HG03432 (cell line): ENCODE measurements at regions not wholly inside any gene's neighbourhood (a gene's known extent, or its start where the extent isn't known, plus 50 kb on each side); places are given as distances from the start of the nearest gene placed in this dataset.

Experiments
- ATAC-seq: cut with Tn5 transposase; IDR thresholded peaks from one replicate; pipeline ENCODE4 v1.9.1; 2021; ENCODE audit warnings: mild to moderate bottlenecking, moderate library complexity; ENCODE audit not compliant: unreplicated experiment

DNA sequence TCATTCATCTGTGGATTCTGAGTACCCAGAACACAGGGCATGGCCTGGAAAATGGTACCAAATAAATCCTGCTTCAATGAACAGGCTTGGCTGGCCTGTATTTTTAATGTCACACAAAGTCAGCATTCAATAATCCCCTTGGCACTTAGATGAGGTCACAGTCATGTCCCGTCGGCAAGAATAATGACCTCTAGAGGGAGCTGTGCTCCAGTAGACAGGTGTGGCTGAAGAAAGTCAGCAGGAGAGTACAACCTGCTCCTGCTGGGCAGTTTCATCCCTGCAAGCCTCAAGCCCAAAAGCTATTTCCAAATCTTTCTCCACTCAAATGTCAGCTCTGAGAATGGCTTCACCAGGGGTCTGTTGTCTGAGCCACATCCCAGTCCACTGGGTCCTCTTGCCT, 404.0 kb upstream of the F9 start:
- ATAC-seq: peak; percentile 81

DNA sequence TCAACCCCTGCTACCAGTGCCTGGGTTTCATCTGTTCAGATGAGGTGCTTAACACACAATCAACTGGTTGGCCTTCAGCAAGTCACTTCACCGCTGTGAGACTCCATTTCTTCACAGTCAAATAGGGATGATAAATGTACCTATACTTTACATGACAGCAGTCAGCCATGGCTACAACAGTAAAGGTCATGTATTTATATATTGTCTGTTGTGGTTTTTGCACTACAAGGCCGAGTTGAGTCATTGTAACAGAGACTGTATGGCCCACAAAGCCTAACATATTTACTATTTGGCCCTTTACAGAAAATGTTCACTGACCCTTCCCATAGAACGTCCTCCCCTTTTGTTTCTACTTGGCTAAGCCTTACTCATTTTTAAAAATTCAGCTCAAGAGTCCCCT, 404.6 kb upstream of the F9 start:
- no peak for ATAC-seq

DNA sequence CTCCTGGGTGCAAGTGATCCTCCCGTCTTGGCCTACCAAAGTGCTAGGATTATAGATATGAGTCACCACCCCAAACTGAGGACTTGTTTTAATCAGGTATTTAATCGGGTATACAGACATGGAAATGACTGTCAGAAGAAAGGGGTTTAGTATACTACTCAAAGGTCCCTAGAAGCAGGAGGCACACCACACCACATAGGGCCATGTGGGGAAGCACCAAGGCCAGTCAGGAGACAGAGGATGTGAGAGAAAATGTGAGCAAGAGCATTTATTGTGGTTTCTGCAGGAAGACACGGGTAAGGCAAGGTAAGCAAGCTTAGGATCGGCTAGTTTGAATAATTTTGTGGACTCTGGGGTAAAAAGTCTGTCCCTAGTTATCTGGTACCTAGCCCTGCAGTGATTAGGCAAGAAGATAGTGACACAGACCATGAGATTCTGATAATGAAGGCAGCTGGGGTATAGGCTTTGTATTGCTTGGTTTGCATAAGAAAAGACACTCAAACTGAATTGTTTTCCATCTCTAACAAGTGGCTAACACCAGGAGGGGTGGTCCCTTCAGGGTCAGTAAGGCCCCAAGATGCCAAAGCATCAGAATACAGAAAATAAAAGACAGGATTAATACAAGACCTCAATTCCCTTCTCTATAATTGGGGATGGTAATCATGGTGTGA, 408.8 kb upstream of the F9 start:
- ATAC-seq: no peak

DNA sequence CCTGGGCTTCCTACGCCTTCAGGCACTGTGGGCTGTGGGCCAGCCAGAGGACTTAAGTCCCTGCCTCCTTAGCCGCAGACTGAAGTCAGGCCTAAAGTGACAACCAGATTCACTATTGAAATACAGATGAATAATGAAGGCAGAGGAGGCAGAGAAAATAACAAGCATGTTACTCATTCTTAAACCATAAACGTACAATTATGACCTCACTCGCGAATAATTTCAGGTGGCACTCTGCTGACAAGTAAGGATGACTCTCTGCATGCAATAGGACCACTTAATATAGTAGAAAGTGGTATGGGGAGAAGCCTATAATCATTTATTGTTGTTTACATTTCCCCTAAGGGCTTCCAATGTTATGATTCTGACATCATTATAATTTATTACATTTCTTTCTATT, 409.2 kb upstream of the FGF13 start:
- no peak for ATAC-seq

DNA sequence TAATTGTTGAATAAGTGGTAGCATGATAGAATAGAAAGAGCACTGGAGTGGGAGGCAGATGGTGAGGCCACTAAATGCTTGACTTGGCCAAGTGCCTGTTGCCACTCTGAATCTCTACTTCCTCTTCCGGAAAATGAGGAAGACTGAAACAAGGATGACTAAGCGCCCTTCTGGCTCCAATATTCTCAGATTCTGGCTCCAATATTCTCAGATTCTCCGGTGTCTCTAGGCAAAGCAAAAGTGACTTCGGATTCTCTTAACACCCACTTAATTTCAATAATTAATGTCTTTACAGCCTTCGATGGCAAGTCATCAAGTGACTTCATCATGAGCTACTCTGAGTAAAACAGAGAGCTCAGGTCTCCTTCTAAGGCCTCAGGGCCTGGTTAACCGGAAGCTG, 402.2 kb upstream of the FGF13 start:
- no peak for ATAC-seq

DNA sequence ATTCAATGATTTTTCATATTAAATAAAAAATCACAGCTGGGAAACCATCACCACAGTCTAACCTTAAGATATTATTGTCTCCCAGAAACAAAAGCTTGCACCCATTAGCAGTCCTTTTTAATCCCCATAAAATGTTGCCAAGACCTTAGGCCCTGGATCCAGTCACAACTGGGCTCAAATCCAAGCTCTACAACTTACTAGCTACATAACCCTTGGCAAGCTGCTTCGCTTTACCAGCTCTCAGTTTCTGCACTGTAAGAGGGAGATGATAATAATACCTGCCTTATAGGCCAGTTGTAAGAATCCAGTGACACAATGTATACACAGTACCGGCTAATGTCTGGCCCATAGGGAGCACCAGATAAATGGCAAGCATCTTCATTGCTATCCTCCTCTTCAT, 400.9 kb upstream of the FGF13 start:
- no peak for ATAC-seq

DNA sequence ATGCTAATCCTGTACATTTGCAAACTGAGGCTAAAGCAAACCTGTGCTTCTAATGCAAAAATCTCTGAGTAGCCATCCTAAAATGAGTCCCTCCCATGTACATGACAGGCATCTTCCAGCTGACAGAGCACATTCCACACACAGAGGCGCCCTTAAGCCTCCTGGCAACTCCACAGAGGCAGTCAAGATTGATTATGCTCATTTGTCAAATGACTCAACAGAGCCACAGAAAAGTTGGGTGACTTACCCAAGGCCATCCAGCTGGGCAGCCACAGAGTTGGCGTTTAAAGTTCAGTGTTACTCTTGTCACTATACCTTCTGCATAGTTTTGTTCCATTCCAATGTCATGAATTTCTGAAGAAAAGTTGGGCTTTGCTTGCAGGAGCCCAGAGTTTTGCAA, 394.6 kb upstream of the FGF13 start:
- no peak for ATAC-seq

DNA sequence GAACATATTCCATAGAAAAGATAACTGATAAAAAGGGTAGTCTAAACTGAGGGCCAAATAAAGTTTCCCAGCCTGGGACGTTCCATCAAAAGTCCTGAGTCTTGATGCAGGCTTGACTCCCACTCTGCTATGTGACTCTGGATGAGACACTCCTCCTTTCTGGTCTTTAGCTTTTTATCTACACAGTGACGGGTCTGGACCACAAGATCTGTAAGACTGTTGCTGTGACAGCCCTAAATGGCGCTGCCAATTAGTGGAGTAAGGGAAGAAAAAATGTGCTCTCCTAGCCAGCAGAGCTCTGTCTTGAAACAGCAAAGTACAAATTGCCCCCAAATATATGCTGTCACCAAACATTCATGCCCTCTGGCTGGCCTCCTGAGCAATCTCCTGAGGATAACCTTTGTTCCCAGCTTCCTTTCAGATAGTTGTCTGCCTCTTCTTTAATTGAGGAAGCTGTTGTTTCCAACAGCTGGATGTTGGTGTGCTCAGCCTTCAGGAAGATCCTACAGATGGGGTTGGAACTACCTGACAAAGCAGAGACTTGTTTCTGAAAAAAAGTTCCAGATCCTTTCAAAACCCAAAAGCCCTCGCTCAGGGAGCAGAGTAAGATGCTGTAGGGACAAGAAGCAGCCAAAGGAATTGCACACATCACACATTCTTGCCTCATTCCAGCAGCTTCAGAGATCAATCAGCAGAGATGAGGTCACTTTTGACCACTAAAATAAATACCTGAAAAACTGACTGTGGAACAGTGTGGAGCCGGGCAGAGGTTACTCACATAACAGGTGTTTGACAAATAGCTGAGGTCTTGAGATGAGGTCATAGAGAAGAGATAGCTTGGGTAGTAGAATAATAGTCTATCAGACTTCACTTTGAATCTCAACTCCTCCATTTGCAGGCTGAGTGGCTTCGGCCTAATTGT, 383.4 kb upstream of the FGF13 start:
- no peak for ATAC-seq

DNA sequence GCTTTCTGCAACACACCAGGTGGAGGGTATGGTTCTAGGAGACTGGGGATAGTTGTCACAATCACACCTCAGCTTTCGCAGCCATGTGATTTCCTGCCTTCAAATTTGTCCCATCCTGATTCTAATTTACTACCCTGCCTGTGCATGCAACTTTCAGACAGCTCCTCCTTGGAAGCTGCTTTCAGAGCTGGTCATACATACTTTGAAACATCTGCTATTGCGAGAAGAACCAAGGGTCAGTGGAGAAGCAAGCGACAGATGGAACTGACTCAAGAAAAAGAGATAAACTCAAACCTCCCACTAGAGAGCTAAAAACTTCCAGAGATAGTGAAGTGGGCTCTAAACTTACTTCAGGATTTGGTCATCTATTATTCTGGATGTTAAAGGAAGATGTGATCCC, 381.7 kb upstream of the FGF13 start:
- ATAC-seq: no peak

DNA sequence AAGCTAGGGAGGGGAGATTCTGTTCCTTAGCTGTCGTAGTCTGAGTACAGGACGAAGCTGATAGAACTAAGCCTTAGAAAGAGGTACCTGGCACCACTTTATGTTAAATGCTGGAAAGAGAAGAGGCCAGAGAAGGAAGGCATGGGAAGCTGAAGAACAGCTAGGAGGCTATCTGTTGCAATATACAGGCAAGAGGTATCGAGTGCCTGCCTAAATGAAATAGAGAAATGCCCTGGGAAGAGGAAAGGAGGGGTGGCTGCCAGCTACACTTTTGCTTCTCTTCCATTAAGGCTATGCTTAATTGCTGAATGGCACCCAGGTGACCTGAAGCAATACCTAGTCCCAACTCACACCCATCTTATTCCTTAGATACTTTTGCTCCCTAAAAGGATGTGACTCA, 380.4 kb upstream of the FGF13 start:
- ATAC-seq: no peak

DNA sequence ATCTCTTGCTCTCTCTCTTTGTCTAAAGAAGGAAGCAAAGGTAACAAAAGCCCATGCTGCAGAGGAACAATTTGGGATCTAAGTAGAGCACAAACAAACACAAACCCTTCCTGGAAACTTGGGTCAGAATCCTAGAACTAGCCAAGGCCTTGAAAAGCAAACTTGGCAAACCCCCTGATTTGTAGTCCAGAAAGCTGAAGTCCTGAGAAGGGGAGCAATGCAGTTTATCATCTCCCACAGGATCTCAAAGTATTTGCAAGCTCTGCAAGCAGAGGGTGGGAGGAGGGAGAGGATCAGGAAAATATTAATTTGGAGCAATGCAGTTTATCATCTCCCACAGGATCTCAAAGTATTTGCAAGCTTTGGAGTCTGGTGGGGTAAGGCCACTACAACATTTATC, 379.5 kb upstream of the FGF13 start:
- ATAC-seq: no peak

DNA sequence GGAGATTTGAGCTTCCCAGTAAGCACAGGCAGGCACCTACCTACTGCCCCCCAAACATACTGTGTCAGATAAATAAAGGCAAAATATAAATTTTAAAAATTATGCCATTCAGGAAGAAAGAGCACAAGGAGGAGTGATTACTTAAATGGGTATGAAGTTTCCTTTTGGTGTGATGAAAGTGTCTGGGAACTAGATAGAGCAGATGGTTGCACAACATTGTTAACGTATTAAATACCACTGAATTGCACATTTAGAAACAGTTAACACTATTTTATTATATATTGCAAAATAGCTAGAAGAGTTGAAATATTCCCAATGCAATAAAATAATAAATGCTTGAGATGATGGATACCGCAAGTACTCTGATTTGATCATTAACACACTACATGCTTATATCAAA, 374.7 kb upstream of the FGF13 start:
- no peak for ATAC-seq

DNA sequence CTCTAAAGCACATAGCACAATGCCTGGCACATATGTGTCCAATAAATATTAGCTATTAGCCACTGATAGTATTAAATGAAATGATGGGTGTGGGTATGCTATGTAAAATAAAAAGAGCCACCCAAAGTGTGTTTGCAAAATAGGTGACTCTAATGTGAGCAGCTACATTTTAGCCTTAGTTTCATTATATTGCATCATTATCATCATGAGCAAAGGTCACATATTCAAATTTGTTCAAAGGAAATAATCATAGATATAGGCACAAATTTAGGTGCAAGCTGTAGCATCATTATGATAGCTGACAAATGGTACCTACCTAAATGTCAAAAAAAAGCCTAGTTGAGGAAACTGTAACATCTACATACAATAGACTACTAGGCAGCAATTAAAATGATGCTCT, 373.9 kb upstream of the FGF13 start:
- ATAC-seq: no peak

DNA sequence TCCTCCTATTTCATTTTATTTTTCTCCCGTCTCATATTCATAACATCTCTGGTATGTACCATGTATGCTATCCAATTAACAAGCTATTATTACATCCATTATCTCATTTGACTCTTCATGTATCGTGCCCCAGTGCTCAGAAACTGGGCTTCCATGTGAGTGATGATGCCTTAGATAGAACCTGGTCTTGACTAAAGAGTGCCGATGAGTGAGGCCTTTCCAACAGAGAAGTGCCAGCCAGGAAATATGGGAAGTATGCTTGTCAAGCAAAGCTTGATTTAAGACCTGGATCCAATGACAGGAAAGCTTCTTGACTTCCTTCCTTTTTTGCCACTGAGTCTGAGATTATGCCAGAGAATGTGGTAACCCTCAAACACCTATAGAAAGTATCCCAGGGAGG, 371.7 kb upstream of the FGF13 start:
- no peak for ATAC-seq

DNA sequence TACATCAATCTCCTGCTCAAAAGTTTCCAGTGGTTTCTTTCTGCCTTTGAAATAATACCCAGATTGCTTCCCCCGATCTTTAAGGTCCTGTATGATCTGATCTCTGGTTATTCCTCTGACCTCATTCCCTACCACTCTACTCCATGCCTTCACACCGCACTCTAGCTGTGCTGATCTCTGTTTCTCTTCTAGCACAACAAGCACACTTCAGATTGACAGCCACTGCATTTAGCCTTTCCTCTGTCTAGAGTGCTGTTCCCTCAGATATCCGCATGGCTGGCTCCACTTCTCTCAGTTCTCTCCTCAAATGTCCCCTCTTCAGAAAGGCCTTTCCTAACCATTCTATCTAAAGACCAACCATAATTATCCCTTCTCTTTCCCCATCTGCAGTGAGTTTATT, 370.4 kb upstream of the FGF13 start:
- no peak for ATAC-seq

DNA sequence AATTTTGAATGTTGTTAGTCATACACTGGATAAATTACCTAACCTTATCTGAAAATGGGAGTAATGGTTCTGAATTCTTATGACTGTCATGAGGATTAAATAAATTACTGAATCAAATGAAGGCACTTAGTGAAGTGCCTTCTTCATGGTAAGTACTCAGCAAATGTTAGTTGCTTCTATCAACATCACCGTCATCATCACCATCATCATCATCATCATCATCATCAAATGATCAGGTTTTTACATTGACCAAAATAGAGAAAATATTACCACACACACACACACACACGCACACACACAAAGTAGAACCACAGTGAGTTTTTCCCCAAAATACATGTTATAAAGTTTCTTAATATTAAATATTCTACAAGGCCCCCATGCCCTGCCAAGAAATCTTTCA, 368.3 kb upstream of the FGF13 start:
- ATAC-seq: no peak

DNA sequence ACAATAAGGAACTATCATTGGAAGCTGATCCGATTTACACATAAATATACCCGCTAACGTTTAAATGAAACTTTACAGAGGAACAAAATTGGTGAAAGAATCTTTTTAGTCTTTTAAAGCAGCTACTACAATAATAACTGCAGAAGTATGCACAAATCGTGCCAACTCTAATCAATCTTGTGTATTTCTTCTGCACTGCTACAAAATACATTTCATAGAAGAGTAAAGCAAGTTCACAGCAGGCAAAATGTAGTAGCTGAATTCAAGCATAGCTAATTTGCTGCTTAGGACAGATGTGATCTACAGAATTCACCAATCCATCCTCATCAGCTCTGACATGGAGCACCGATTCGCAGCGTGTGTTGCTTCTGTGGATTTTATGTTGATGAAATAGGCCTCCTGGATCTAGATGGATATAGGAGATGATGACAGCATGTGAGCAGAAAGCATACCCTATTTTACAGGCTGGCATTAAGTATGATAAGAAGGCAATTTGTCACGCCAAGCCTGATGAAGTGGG, 367.3 kb upstream of the FGF13 start:
- ATAC-seq: no peak

DNA sequence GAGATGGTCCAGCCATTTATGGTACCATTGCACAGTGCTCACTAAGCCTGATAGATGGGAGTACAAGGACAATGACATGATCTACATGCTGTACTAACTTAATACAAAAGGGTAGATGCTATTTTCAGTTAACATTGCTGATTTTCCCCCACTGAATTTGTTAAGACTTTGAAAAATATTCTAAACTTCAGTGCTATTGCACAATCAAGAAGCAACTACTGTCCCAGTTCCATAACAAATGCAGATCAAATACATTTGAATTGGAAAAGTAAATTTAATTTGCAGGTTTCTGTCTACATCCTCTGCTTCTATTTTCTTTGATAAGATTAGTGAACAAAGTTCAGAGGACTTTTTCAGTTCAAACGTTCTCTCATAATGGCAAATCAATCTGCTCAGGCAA, 366.8 kb upstream of the FGF13 start:
- ATAC-seq: no peak

DNA sequence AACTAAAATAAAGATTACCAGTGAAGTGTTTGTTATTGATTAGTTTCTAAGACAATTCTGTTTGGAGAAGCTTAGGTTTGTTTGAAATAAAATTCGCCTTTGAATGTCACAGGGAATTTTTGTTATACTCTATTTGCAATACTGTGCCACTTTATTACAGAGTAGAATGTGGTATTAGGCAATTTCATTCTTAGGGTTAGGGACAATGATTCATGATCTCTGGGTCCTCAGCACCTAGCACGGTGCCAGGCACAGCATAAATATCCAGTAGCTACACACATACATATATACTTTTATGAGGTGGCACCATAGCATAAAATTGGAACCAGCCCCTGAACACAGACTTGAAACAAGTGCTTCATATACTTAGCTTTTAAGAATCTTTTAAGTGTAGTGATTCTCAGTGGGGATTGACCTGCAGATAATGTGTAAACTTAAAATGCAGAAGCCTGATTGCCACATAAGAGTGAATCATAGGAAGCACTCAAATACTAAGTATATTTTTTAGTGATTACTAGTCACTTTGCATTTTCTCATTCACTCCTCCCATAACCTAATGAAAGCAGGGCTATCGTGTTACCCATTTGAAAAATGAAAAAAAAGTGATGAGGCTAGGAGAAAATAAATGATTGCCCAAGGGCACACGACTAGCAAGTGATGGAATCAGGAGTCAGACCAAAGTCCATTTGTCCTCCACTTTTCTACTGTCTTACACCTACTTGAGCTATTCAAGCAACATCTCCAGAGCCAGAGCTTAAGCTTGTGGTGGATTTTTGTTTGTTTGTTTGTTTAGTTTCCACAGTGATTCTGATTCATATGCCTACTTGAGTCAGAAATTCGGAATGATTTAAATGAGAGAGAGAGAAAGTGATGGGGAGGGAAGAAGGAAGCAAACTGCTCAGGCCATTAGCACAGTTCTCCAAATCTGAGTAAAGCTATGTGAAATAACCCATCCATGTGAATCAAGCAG, 366.0 kb upstream of the FGF13 start:
- no peak for ATAC-seq

DNA sequence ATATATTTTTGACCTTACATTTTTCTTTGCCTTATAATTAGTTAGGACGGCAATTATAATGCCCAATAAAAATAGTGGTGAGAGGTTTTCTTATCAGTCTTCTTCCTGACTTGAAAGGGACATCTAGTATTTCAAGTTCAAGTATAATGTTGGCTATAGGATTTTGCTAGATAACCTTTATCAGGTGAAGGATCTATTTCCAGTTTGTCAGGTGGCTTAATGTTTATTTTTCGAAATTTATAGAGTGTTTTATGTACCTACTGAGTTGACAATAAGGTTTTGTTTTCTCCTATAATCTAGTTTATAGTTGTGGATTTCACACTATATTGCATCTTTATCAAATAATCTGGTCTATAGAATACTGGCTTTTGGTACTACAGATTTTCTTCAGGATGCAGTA, 351.8 kb upstream of the FGF13 start:
- no peak for ATAC-seq

DNA sequence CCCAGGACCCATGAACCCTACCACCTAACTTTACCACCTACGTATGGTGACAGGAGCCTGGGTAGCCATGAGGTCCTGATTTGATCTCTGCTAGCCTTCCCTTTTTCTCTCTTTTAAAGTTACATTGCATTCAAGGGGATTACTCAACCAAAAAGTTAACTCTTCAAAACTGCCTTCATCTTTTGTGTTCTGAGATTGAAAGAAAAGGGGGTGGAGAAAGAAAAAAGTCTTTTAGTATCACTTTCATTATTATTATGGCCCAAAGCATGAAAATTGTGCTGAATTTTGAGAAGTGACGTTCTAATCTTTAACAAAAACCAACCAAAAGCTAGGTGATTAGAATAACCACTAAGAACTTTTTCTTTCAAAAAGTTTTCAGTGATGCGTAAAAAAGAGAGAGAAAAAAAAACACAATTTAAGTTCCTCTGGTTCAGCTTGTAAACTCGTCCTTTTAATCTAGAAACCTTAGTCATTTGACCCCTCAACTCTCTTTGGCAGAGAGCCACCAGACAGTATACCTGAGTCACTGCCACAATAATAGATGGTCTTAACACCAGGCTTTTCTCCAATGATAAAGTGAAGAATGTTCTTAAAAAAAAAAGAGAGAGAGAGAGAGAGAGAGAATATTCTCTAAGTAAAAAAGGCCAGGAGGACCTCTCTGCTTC, 347.4 kb upstream of the FGF13 start:
- peak; percentile 74 for ATAC-seq
